ENCODE measurements at regions not wholly inside any gene's neighbourhood (a gene's known extent, or its start where the extent isn't known, plus 50 kb on each side); places are given as distances from the start of the nearest gene placed in this dataset.

DNA sequence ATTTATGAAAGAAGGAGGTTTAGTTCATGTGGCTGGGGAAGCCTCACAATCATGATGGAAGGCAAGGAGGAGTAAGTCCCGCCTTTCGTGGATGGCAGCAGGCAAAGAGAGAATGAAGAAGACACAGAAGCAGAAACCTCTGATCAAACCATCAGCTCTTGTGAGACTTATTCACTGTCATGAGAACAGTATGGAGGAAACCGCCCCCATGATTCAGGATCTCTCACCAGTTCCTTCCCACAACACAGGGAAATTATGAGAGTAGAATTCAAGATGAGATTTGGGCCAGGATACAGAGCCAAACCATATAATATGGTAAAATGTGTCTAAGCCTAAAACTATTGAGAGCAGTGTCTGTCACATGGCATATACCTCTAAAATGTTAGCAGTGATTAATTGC, 503.8 kb upstream of the CCDC179 start:
- Histone ChIP-seq H3K4me1 (no peaks in the 10 kb centered on the region), H3K36me3 (no peaks in the 10 kb centered on the region)
- TF ChIP-seq CTCF (IDR thresholded peaks at IDR 0.05) = no peak
- no peak for TF ChIP-seq POLR2AphosphoS5 (IDR thresholded peaks at IDR 0.05)

DNA sequence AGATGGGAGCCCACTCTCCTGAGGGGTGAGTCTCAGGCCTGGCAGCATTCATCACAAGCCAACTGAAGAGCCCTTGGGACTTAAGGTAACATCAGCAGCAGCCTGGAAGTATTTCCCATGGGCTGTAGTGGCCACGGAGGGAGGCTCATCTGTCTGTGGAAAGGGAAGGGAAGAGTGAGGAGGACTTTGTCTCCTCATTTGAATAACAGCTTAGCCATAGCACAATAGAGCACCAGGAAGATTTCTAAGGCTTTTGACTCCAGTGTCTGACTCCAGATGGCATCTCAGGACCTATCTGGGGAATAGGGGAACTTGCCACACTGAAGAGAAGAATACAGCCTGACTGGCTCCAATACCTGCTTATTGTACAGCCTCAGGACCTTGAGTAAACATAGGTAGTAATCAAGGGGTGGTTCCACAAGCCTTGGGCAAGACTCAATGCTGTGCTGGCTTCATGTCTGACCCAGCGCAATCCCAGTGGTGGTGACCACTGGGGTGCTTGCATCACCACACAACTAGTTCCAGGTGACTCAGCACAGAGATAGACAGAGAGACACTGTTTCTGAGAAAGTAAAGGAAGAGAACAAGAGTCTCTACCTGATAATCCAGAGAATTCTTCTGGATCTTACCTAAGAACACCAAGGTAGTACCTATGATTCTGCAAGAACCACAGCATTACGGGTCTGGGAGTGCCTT, 510.5 kb upstream of the CCDC179 start:
- 60 to 86% (median 72%) methylated on average over 3 of the region's 3 CpGs for WGBS, 5 donors
- peaks cover 0 to 11% (median 6%) of the 10 kb centered on the region in 4 donors for H3K9me3 ChIP-seq
- no peaks in the 10 kb centered on the region for H3K36me3 ChIP-seq
- H3K27me3 ChIP-seq = no peaks in the 10 kb centered on the region
- TF ChIP-seq EP300 (IDR thresholded peaks at IDR 0.05) = no peak
- TF ChIP-seq CTCF (IDR thresholded peaks at IDR 0.05) = no peak
- TF ChIP-seq POLR2A (IDR thresholded peaks at IDR 0.05) = no peak
- TF ChIP-seq POLR2AphosphoS5 (IDR thresholded peaks at IDR 0.05) = no peak
- DNase-seq = no peak
- no peak overlapping the region for H3K4me3 ChIP-seq
- intact Hi-C loops (cut with DNase I; ENCODE audit: low total_unique reads) = no loop called here
- no peak overlapping the region for H3K27ac ChIP-seq
- no peaks in the 10 kb centered on the region for H3K4me1 ChIP-seq

More for the DNA sequence above, 503.8 kb upstream of the CCDC179 start:
- Histone ChIP-seq H3K27ac (no peak overlapping the region), H3K27me3 (no peaks in the 10 kb centered on the region), H3K9me3 (peaks cover 0 to 8% (median 0%) of the 10 kb centered on the region in 4 donors), H3K4me3 (no peak overlapping the region)
- DNase-seq = no peak
- intact Hi-C loops (cut with DNase I; ENCODE audit: low total_unique reads) = no loop called here
- 86 to 96% (median 93%) methylated on average over 3 of the region's 3 CpGs for WGBS, 5 donors

- Histone ChIP-seq H3K4me3 (no peak overlapping the region), H3K36me3 (no peaks in the 10 kb centered on the region), H3K9me3 (no peaks in the 10 kb centered on the region), H3K27ac (no peak overlapping the region), H3K4me1 (no peaks in the 10 kb centered on the region), H3K27me3 (no peaks in the 10 kb centered on the region)
- no peak for TF ChIP-seq CTCF (IDR thresholded peaks at IDR 0.05)
- no peak for TF ChIP-seq POLR2A (IDR thresholded peaks at IDR 0.05)
- TF ChIP-seq EP300 (IDR thresholded peaks at IDR 0.05) = no peak
- TF ChIP-seq POLR2AphosphoS5 (IDR thresholded peaks at IDR 0.05) = no peak
- intact Hi-C loops (cut with DNase I; ENCODE audit: low total_unique reads) = no loop called here
- no peak for DNase-seq
Measured at GRCh38 chr11:23377909-23378308, 517.6 kb upstream of the CCDC179 start.

DNA sequence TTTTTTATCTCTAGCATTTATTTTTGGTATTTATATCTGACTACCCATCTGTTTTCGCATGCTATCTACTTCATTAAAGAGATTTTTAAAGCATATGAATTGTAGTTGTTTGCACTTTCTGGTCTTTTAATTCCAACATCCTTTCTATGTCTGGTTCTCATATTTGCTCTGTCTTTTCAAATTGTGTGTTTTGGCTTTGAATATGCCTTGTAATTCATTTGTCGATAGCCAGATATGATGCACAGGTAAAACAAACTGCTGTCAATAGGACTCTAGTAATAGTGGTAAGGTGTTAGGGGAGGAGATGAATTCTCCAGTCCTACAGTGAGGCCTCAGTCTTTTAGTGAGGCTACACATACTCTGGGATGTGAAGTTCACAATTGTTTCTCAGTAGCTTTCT, 530.8 kb upstream of the CCDC179 start:
- intact Hi-C loops (cut with DNase I; ENCODE audit: low total_unique reads) = no loop called here
- H3K27ac ChIP-seq = no peak overlapping the region

More for the DNA sequence above, 530.8 kb upstream of the CCDC179 start:
- TF ChIP-seq CTCF (IDR thresholded peaks at IDR 0.05) = no peak
- TF ChIP-seq POLR2AphosphoS5 (IDR thresholded peaks at IDR 0.05) = no peak
- no peak for TF ChIP-seq POLR2A (IDR thresholded peaks at IDR 0.05)
- TF ChIP-seq EP300 (IDR thresholded peaks at IDR 0.05) = no peak
- DNase-seq = no peak
- Histone ChIP-seq H3K36me3 (no peaks in the 10 kb centered on the region), H3K9me3 (no peaks in the 10 kb centered on the region), H3K27me3 (no peaks in the 10 kb centered on the region), H3K4me1 (no peaks in the 10 kb centered on the region), H3K4me3 (no peak overlapping the region)
- WGBS, 5 donors = 18 to 62% (median 52%) methylated on average over 2 of the region's 2 CpGs

All from stomach (tissue), 8 donors.